ENCODE measurements at regions not wholly inside any gene's neighbourhood (a gene's known extent, or its start where the extent isn't known, plus 50 kb on each side); places are given as distances from the start of the nearest gene placed in this dataset.

GRCh38 chr9:12350775-12351174, 342.4 kb upstream of the TYRP1 start:
- no peaks in the 10 kb centered on the region for H3K36me3 Mint-ChIP-seq (ENCODE audit: low read depth)
- no peaks in the 10 kb centered on the region for H3K4me1 Mint-ChIP-seq (ENCODE audit: low read depth)
- POLR2A ChIA-PET: no interaction called here
- intact Hi-C loops (cut with micrococcal nuclease): no loop called here
- no peak for ATAC-seq
- no peak for TF ChIP-seq CTCF (IDR thresholded peaks at IDR 0.05)
- no peaks in the 10 kb centered on the region for H3K27me3 Mint-ChIP-seq
- no peak for DNase-seq
- CTCF ChIA-PET: no interaction called here
- H3K9me3 Mint-ChIP-seq: peaks cover 13% of the 10 kb centered on the region
- H3K4me3 Mint-ChIP-seq: no peak overlapping the region
- H3K27ac Mint-ChIP-seq: no peak overlapping the region

GRCh38 chr9:12351293-12352044, 341.7 kb upstream of the TYRP1 start:
- no peak for ATAC-seq
- POLR2A ChIA-PET: no interaction called here
- H3K9me3 Mint-ChIP-seq: peaks cover 13% of the 10 kb centered on the region

GRCh38 chr9:12352045-12352315, 341.2 kb upstream of the TYRP1 start:
- no peak for DNase-seq
- Mint-ChIP-seq H3K27me3 (no peaks in the 10 kb centered on the region), H3K36me3 (ENCODE audit: low read depth) (no peaks in the 10 kb centered on the region), H3K4me3 (no peak overlapping the region), H3K4me1 (ENCODE audit: low read depth) (no peaks in the 10 kb centered on the region), H3K27ac (no peak overlapping the region), H3K9me3 (peaks cover 13% of the 10 kb centered on the region)
- ATAC-seq: no peak
- ChIA-PET CTCF (no interaction called here), POLR2A (no interaction called here)
- no peak for TF ChIP-seq CTCF (IDR thresholded peaks at IDR 0.05)
- intact Hi-C loops (cut with micrococcal nuclease): no loop called here

More at GRCh38 chr9:12351293-12352044, 341.7 kb upstream of the TYRP1 start:
- Mint-ChIP-seq H3K4me1 (ENCODE audit: low read depth) (no peaks in the 10 kb centered on the region), H3K27ac (no peak overlapping the region), H3K36me3 (ENCODE audit: low read depth) (no peaks in the 10 kb centered on the region), H3K27me3 (no peaks in the 10 kb centered on the region), H3K4me3 (no peak overlapping the region)
- intact Hi-C loops (cut with micrococcal nuclease): no loop called here
- TF ChIP-seq CTCF (IDR thresholded peaks at IDR 0.05): no peak
- CTCF ChIA-PET: no interaction called here
- no peak for DNase-seq

GRCh38 chr9:12363439-12363838, 329.7 kb upstream of the TYRP1 start:
- H3K36me3 Mint-ChIP-seq (ENCODE audit: low read depth): no peaks in the 10 kb centered on the region
- no peak overlapping the region for H3K4me3 Mint-ChIP-seq
- H3K27me3 Mint-ChIP-seq: no peaks in the 10 kb centered on the region
- no peak for TF ChIP-seq CTCF (IDR thresholded peaks at IDR 0.05)
- ATAC-seq (no peak), DNase-seq (no peak)
- no peaks in the 10 kb centered on the region for H3K4me1 Mint-ChIP-seq (ENCODE audit: low read depth)
- ChIA-PET CTCF (no interaction called here), POLR2A (no interaction called here)
- H3K27ac Mint-ChIP-seq: no peak overlapping the region
- intact Hi-C loops (cut with micrococcal nuclease): no loop called here
- H3K9me3 Mint-ChIP-seq: peaks cover 6% of the 10 kb centered on the region

GRCh38 chr9:12368569-12368968, 324.6 kb upstream of the TYRP1 start:
- H3K4me3 Mint-ChIP-seq: no peak overlapping the region

More at GRCh38 chr9:12368569-12368968, 324.6 kb upstream of the TYRP1 start:
- no peaks in the 10 kb centered on the region for H3K4me1 Mint-ChIP-seq (ENCODE audit: low read depth)
- POLR2A ChIA-PET: no interaction called here
- no peaks in the 10 kb centered on the region for H3K27me3 Mint-ChIP-seq
- H3K9me3 Mint-ChIP-seq: peaks cover 5% of the 10 kb centered on the region
- ATAC-seq: no peak
- no peak overlapping the region for H3K27ac Mint-ChIP-seq
- intact Hi-C loops (cut with micrococcal nuclease): no loop called here
- no peaks in the 10 kb centered on the region for H3K36me3 Mint-ChIP-seq (ENCODE audit: low read depth)
- CTCF ChIA-PET: no interaction called here
- DNase-seq: no peak
- TF ChIP-seq CTCF (IDR thresholded peaks at IDR 0.05): no peak

All from activated CD8-positive, alpha-beta T cell treated with anti-CD3 and anti-CD28 coated beads for 36 hours (primary cell).